GM10266 (cell line): ENCODE measurements at regions not wholly inside any gene's neighbourhood (a gene's known extent, or its start where the extent isn't known, plus 50 kb on each side); places are given as distances from the start of the nearest gene placed in this dataset.
"Not testable (repeated sequence)": the region's sequence is repeated elsewhere in the genome, so short reads cannot be mapped to it uniquely, and the experiment has no call there.

Experiments
- DNase-seq: peaks from one replicate; pipeline ENCODE4 v3.0.0; 2012; ENCODE audit errors: extremely low spot score
- CTCF ChIP-seq: IDR thresholded peaks from 2 replicates; pipeline ENCODE4 v1.5.1; 2012; ENCODE audit warnings: mild to moderate bottlenecking, low read depth; ENCODE audit not compliant: control insufficient read depth, insufficient read depth; ENCODE audit errors: missing control alignments

- no peak for TF ChIP-seq CTCF
- no peak for DNase-seq
These were observed 85.3 kb upstream of the ZNF184 start for GRCh38 chr6:27558028-27558724.

- TF ChIP-seq CTCF, result no peak
- DNase-seq, result no peak
These were observed 83.5 kb upstream of the ZNF184 start for GRCh38 chr6:27556406-27556805.

GRCh38 chr6:27553123-27553904 lies 80.4 kb upstream of the ZNF184 start:
- peak; percentile 56 for DNase-seq
- TF ChIP-seq CTCF, result no peak

GRCh38 chr6:27551607-27552006 lies 78.7 kb upstream of the ZNF184 start:
- TF ChIP-seq CTCF, result no peak
- no peak for DNase-seq

GRCh38 chr6:27550692-27551091 lies 77.8 kb upstream of the ZNF184 start:
- DNase-seq, result no peak
- TF ChIP-seq CTCF, result no peak

- not testable (repeated sequence) for DNase-seq
These were observed 76.3 kb upstream of the ZNF184 start for GRCh38 chr6:27549241-27549598.

- peak; percentile 20 for DNase-seq
- no peak for TF ChIP-seq CTCF
These were observed 74.5 kb upstream of the ZNF184 start for GRCh38 chr6:27547157-27548075.
